Osteocyte (in vitro differentiated cells): ENCODE measurements at regions not wholly inside any gene's neighbourhood (a gene's known extent, or its start where the extent isn't known, plus 50 kb on each side); places are given as distances from the start of the nearest gene placed in this dataset.

Source experiments
- DNase-seq: peaks from one replicate; pipeline ENCODE4 v3.0.0; 2021; ENCODE audit warnings: mixed read lengths; ENCODE audit not compliant: unreplicated experiment; ENCODE audit errors: extremely low spot score
- H3K27ac Mint-ChIP-seq: one replicate; pipeline ENCODE4 v1.8.0; 2021; ENCODE audit warnings: mild to moderate bottlenecking, mixed read lengths; ENCODE audit not compliant: unreplicated experiment
- H3K27me3 Mint-ChIP-seq: one replicate; pipeline ENCODE4 v1.8.0; 2021; ENCODE audit warnings: mixed read lengths; ENCODE audit not compliant: unreplicated experiment
- H3K36me3 Mint-ChIP-seq: one replicate; pipeline ENCODE4 v1.8.0; 2021; ENCODE audit warnings: mixed read lengths; ENCODE audit not compliant: unreplicated experiment
- H3K4me1 Mint-ChIP-seq: one replicate; pipeline ENCODE4 v1.8.0; 2021; ENCODE audit warnings: mixed read lengths; ENCODE audit not compliant: unreplicated experiment
- H3K4me3 Mint-ChIP-seq: one replicate; pipeline ENCODE4 v1.8.0; 2021; ENCODE audit warnings: mild to moderate bottlenecking, moderate library complexity, mixed read lengths; ENCODE audit not compliant: unreplicated experiment
- H3K9me3 Mint-ChIP-seq: one replicate; pipeline ENCODE4 v1.8.0; 2021; ENCODE audit warnings: mixed read lengths; ENCODE audit not compliant: unreplicated experiment
- TF ChIP-seq, protein P1 (sequence below): fragments of 200-600 bp; sonication (generic); IDR thresholded peaks from 2 replicates; pipeline ENCODE4 v1.5.0; 2021; ENCODE audit warnings: antibody characterized with exemption, mild to moderate bottlenecking, moderate library complexity

DNA sequence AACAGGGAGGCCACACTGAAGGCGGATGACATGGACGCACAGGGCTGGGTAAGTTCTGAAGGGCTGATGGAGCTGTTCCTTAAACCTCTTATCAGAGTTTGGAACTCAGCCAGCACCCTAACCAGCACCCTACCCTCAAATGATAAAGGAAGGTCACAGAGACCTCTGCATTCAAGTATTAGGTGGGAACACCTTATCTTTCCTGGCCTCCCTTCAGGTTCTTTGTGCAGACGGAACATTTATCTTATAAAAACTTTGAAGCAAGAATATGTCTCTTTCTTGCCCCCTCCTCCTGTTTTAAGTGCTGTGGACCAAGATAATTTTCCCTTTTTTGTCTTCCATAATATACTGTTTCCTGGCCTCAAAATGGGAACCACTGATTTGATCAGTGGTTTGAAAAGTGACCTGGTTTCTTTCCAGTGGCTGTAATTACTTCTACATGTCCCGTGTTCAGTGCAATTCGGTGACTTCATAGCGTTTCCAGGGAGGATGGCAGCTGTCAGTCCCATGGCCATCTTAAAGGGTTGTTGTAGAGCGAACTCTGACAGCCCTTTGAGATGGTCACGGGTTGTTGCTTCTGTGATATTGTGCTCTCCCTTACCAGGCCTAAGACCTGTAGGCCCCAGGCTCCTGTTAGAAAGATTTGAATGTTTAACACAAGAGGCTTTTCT is 213.2 kb upstream of the MYLIP start:
- TF ChIP-seq, protein P1, sequence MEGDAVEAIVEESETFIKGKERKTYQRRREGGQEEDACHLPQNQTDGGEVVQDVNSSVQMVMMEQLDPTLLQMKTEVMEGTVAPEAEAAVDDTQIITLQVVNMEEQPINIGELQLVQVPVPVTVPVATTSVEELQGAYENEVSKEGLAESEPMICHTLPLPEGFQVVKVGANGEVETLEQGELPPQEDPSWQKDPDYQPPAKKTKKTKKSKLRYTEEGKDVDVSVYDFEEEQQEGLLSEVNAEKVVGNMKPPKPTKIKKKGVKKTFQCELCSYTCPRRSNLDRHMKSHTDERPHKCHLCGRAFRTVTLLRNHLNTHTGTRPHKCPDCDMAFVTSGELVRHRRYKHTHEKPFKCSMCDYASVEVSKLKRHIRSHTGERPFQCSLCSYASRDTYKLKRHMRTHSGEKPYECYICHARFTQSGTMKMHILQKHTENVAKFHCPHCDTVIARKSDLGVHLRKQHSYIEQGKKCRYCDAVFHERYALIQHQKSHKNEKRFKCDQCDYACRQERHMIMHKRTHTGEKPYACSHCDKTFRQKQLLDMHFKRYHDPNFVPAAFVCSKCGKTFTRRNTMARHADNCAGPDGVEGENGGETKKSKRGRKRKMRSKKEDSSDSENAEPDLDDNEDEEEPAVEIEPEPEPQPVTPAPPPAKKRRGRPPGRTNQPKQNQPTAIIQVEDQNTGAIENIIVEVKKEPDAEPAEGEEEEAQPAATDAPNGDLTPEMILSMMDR, result no peak
- no peak overlapping the region for H3K4me3 Mint-ChIP-seq
- H3K27ac Mint-ChIP-seq, result no peak overlapping the region
- DNase-seq, result no peak
- peaks cover 7% of the 10 kb centered on the region for H3K4me1 Mint-ChIP-seq
- no peaks in the 10 kb centered on the region for H3K9me3 Mint-ChIP-seq
- H3K27me3 Mint-ChIP-seq, result no peaks in the 10 kb centered on the region
- no peaks in the 10 kb centered on the region for H3K36me3 Mint-ChIP-seq

- Mint-ChIP-seq H3K4me3 (no peak overlapping the region), H3K4me1 (peaks cover 7% of the 10 kb centered on the region), H3K27ac (no peak overlapping the region), H3K36me3 (no peaks in the 10 kb centered on the region), H3K27me3 (no peaks in the 10 kb centered on the region), H3K9me3 (no peaks in the 10 kb centered on the region)
- TF ChIP-seq, protein P1, result no peak
- DNase-seq, result no peak
Observed at GRCh38 chr6:15914553-15914952, 214.3 kb upstream of the MYLIP start.

DNA sequence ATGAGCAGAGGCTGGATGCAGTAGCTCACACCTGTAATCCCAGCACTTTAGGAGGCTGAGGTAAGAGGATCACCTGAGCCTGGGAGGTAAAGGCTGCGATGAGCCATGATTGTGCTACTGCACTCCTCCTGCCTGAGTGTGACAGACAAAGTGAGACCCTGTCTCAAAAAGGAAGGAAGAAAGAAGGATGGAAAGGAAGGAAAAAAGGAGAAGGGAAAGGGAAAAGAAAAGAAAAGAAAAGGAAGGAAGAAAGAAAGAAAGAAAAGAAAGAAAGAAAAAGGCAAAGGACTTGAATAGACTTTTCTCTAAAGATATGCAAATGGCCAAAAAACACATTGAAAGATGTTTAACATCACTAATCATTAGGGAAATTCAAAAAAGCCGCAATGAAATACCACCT is 215.3 kb upstream of the MYLIP start:
- Mint-ChIP-seq H3K4me1 (peaks cover 7% of the 10 kb centered on the region), H3K27me3 (peaks cover 3% of the 10 kb centered on the region), H3K9me3 (no peaks in the 10 kb centered on the region), H3K36me3 (no peaks in the 10 kb centered on the region), H3K27ac (no peak overlapping the region), H3K4me3 (no peak overlapping the region)
- TF ChIP-seq, protein P1, result no peak
- DNase-seq, result no peak

DNA sequence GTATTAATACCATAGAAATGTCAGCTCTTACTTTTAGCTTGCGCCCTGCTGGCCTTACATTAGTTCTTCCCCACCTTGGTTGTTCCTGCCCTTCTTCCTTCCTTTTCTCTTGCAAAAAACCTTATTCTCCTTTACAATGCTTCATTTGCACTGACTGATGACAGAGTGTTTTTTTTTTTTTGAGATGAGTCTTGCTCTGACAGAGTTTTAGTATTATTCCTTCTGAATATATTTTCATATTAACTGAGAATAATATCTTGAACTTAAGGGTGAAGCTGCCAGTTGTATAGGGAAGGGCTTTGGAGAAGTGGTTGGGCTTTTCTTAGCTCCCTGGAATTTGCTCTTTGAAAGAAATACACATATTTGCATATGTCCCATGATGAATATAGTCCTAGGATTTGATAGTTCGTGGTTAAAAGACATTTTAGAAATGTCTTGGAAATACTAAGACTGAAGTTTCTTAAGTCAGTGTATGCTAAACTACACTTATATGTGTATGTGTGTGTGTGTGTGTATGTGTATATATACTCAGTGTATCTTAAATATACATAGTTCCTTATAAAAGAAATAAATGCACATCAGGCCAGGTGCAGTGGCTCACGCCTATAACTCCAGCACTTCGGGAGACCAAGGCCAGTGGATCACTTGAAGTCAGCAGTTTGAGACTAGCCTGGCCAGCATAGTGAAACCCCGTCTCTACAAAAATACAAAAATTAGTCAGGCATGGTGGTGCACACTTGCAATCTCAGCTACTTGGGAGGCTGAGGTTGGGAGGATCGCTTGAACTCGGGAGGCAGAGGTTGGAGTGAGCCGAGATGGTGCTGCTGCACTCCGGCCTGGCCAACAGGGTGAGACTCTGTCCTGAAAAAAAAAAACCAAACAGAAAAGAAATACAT is 216.1 kb upstream of the MYLIP start:
- TF ChIP-seq, protein P1, result no peak
- H3K9me3 Mint-ChIP-seq, result no peaks in the 10 kb centered on the region
- no peak overlapping the region for H3K27ac Mint-ChIP-seq
- H3K4me3 Mint-ChIP-seq, result no peak overlapping the region
- H3K4me1 Mint-ChIP-seq, result peaks cover 7% of the 10 kb centered on the region
- no peaks in the 10 kb centered on the region for H3K36me3 Mint-ChIP-seq
- no peak for DNase-seq
- H3K27me3 Mint-ChIP-seq, result peaks cover 5% of the 10 kb centered on the region
